HUES6 (cell line): ENCODE measurements at regions not wholly inside any gene's neighbourhood (a gene's known extent, or its start where the extent isn't known, plus 50 kb on each side); places are given as distances from the start of the nearest gene placed in this dataset.

ENCODE experiments used
- H3K27ac ChIP-seq: 2 replicates; pipeline ENCODE4 v1.7.0; 2013; ENCODE audit warnings: low read depth, mild to moderate bottlenecking, low read length, inconsistent platforms
- H3K27me3 ChIP-seq: 2 replicates; pipeline ENCODE4 v1.6.1; 2013; ENCODE audit warnings: low read length; ENCODE audit not compliant: control insufficient read depth, insufficient read depth
- H3K36me3 ChIP-seq: 2 replicates; pipeline ENCODE4 v1.6.1; 2013; ENCODE audit warnings: low read length; ENCODE audit not compliant: control insufficient read depth, insufficient read depth
- H3K4me1 ChIP-seq: 2 replicates; pipeline ENCODE4 v1.6.1; 2013; ENCODE audit warnings: low read length; ENCODE audit not compliant: control insufficient read depth, insufficient read depth
- H3K4me3 ChIP-seq: 2 replicates; pipeline ENCODE4 v1.5.1; 2013; ENCODE audit warnings: low read depth, low read length
- H3K9ac ChIP-seq: one replicate; pipeline ENCODE4 v1.6.1; 2013; ENCODE audit warnings: mild to moderate bottlenecking, low read length
- H3K9me3 ChIP-seq: 2 replicates; pipeline ENCODE4 v1.6.1; 2013; ENCODE audit warnings: low read depth, low read length; ENCODE audit not compliant: control insufficient read depth, insufficient read depth

- H3K9me3 ChIP-seq, result no peaks in the 10 kb centered on the region
- H3K9ac ChIP-seq, result no peak overlapping the region
- H3K27me3 ChIP-seq, result no peaks in the 10 kb centered on the region
- H3K36me3 ChIP-seq, result no peaks in the 10 kb centered on the region
- H3K4me3 ChIP-seq, result no peak overlapping the region
- H3K4me1 ChIP-seq, result no peaks in the 10 kb centered on the region
- H3K27ac ChIP-seq, result no peak overlapping the region
These were observed 728.5 kb upstream of the ADAMTS16 start for GRCh38 chr5:4411664-4412063.

GRCh38 chr5:4413996-4414395 lies 726.1 kb upstream of the ADAMTS16 start:
- Histone ChIP-seq H3K4me1 (no peaks in the 10 kb centered on the region), H3K36me3 (no peaks in the 10 kb centered on the region), H3K27ac (no peak overlapping the region), H3K4me3 (no peak overlapping the region), H3K9me3 (no peaks in the 10 kb centered on the region), H3K9ac (no peak overlapping the region), H3K27me3 (no peaks in the 10 kb centered on the region)

- H3K27me3 ChIP-seq, result no peaks in the 10 kb centered on the region
- H3K4me3 ChIP-seq, result no peak overlapping the region
These were observed 722.0 kb upstream of the ADAMTS16 start for GRCh38 chr5:4418084-4418483.

GRCh38 chr5:4419281-4419680 lies 720.8 kb upstream of the ADAMTS16 start:
- no peaks in the 10 kb centered on the region for H3K36me3 ChIP-seq
- H3K27ac ChIP-seq, result no peak overlapping the region
- H3K4me1 ChIP-seq, result no peaks in the 10 kb centered on the region
- no peaks in the 10 kb centered on the region for H3K27me3 ChIP-seq
- no peak overlapping the region for H3K4me3 ChIP-seq
- H3K9me3 ChIP-seq, result no peaks in the 10 kb centered on the region
- no peak overlapping the region for H3K9ac ChIP-seq

More at GRCh38 chr5:4418084-4418483, 722.0 kb upstream of the ADAMTS16 start:
- Histone ChIP-seq H3K27ac (no peak overlapping the region), H3K9ac (no peak overlapping the region), H3K9me3 (no peaks in the 10 kb centered on the region), H3K4me1 (no peaks in the 10 kb centered on the region), H3K36me3 (no peaks in the 10 kb centered on the region)

GRCh38 chr5:4420177-4420576 lies 720.0 kb upstream of the ADAMTS16 start:
- Histone ChIP-seq H3K4me3 (no peak overlapping the region), H3K27me3 (no peaks in the 10 kb centered on the region), H3K36me3 (no peaks in the 10 kb centered on the region), H3K27ac (no peak overlapping the region), H3K9ac (no peak overlapping the region), H3K4me1 (no peaks in the 10 kb centered on the region), H3K9me3 (no peaks in the 10 kb centered on the region)

- no peak overlapping the region for H3K9ac ChIP-seq
- no peak overlapping the region for H3K4me3 ChIP-seq
- no peaks in the 10 kb centered on the region for H3K27me3 ChIP-seq
- no peaks in the 10 kb centered on the region for H3K36me3 ChIP-seq
- H3K4me1 ChIP-seq, result no peaks in the 10 kb centered on the region
- H3K27ac ChIP-seq, result no peak overlapping the region
- H3K9me3 ChIP-seq, result no peaks in the 10 kb centered on the region
These were observed 719.4 kb upstream of the ADAMTS16 start for GRCh38 chr5:4420681-4421080.

GRCh38 chr5:4422247-4422646 lies 717.9 kb upstream of the ADAMTS16 start:
- Histone ChIP-seq H3K27me3 (no peaks in the 10 kb centered on the region), H3K9ac (no peak overlapping the region), H3K4me1 (no peaks in the 10 kb centered on the region), H3K9me3 (no peaks in the 10 kb centered on the region), H3K4me3 (no peak overlapping the region), H3K36me3 (no peaks in the 10 kb centered on the region), H3K27ac (no peak overlapping the region)

GRCh38 chr5:4424895-4425294 lies 715.2 kb upstream of the ADAMTS16 start:
- H3K4me3 ChIP-seq, result no peak overlapping the region
- H3K27me3 ChIP-seq, result no peaks in the 10 kb centered on the region
- no peak overlapping the region for H3K9ac ChIP-seq
- no peak overlapping the region for H3K27ac ChIP-seq
- H3K9me3 ChIP-seq, result no peaks in the 10 kb centered on the region
- H3K36me3 ChIP-seq, result no peaks in the 10 kb centered on the region
- H3K4me1 ChIP-seq, result no peaks in the 10 kb centered on the region

- Histone ChIP-seq H3K4me1 (no peaks in the 10 kb centered on the region), H3K27me3 (no peaks in the 10 kb centered on the region), H3K9me3 (no peaks in the 10 kb centered on the region), H3K9ac (no peak overlapping the region), H3K4me3 (no peak overlapping the region), H3K27ac (no peak overlapping the region), H3K36me3 (no peaks in the 10 kb centered on the region)
These were observed 699.6 kb upstream of the ADAMTS16 start for GRCh38 chr5:4440536-4440935.

- H3K9me3 ChIP-seq, result peaks cover 4% of the 10 kb centered on the region; the same call in 1 of the 2 replicates
- H3K36me3 ChIP-seq, result no peaks in the 10 kb centered on the region
- H3K27ac ChIP-seq, result no peak overlapping the region
These were observed 697.9 kb upstream of the ADAMTS16 start for GRCh38 chr5:4442221-4442620.

GRCh38 chr5:4447657-4448056 lies 692.5 kb upstream of the ADAMTS16 start:
- H3K36me3 ChIP-seq, result no peaks in the 10 kb centered on the region
- no peak overlapping the region for H3K27ac ChIP-seq
- H3K4me3 ChIP-seq, result no peak overlapping the region
- H3K9ac ChIP-seq, result no peak overlapping the region
- H3K9me3 ChIP-seq, result peaks cover 5% of the 10 kb centered on the region; the same call in 1 of the 2 replicates
- no peaks in the 10 kb centered on the region for H3K27me3 ChIP-seq
- no peaks in the 10 kb centered on the region for H3K4me1 ChIP-seq

More at GRCh38 chr5:4442221-4442620, 697.9 kb upstream of the ADAMTS16 start:
- no peak overlapping the region for H3K9ac ChIP-seq
- no peak overlapping the region for H3K4me3 ChIP-seq
- no peaks in the 10 kb centered on the region for H3K27me3 ChIP-seq
- H3K4me1 ChIP-seq, result no peaks in the 10 kb centered on the region

- Histone ChIP-seq H3K36me3 (no peaks in the 10 kb centered on the region), H3K4me3 (no peak overlapping the region), H3K9me3 (no peaks in the 10 kb centered on the region), H3K27me3 (no peaks in the 10 kb centered on the region), H3K9ac (no peak overlapping the region), H3K4me1 (no peaks in the 10 kb centered on the region), H3K27ac (no peak overlapping the region)
These were observed 686.5 kb upstream of the ADAMTS16 start for GRCh38 chr5:4453655-4454054.
